K562 (cell line): ENCODE measurements at regions not wholly inside any gene's neighbourhood (a gene's known extent, or its start where the extent isn't known, plus 50 kb on each side); places are given as distances from the start of the nearest gene placed in this dataset.

ENCODE experiments used
- CTCF ChIP-seq, 3 experiments: IDR thresholded peaks in 2 of 3; conservative IDR thresholded peaks in 1 of 3; 2 replicates each; pipeline ENCODE4 v1.5.1; 2011 to 2012; ENCODE audit warnings: low read length in 3 of 3, mild to moderate bottlenecking in 3 of 3, control low read depth in 2 of 3, improper control_type of control experiment in 1 of 3, inconsistent platforms in 1 of 3, low read depth in 1 of 3, mixed read lengths in 1 of 3, moderate library complexity in 1 of 3; ENCODE audit not compliant: insufficient read depth in 2 of 3
- POLR2A ChIP-seq: fragments of 450-650 bp; conservative IDR thresholded peaks from 2 replicates; pipeline ENCODE4 v1.6.1; 2016
- ZNF23 ChIP-seq: fragments of 250-450 bp; sonication (Bioruptor Pico); IDR thresholded peaks from 2 replicates; pipeline ENCODE4 v1.4.0; 2020; ENCODE audit warnings: mild to moderate bottlenecking

- TF ChIP-seq CTCF (IDR thresholded peaks at IDR 0.05 in 2 of 3, conservative IDR thresholded peaks at IDR 0.05 in 1 of 3; ENCODE audit: insufficient read depth in 2 of 3, low read depth in 1 of 3, low read length in 3 of 3) = 0 out of 6 replicates have a peak, but pooled peaks of 1 of the 3 experiments have one; percentile 3
- TF ChIP-seq POLR2A = no peak
- TF ChIP-seq ZNF23 (CRISPR knock-in tag) = no peak
Measured at GRCh38 chr3:127105587-127105986, 87.3 kb upstream of the PRR23E start.
